Activated CD8-positive, alpha-beta T cell treated with anti-CD3 and anti-CD28 coated beads, Interleukin-2, amount 10 ng/mL, durations not matched to agents 7 days and 5 days (primary cell): ENCODE measurements at regions not wholly inside any gene's neighbourhood (a gene's known extent, or its start where the extent isn't known, plus 50 kb on each side); places are given as distances from the start of the nearest gene placed in this dataset.

Source experiments
- ATAC-seq: fragments of 150-1000 bp; cut with Tn5 transposase; one replicate; pipeline ENCODE4 v1.10.0; 2021; ENCODE audit warnings: moderate library complexity
- CTCF ChIA-PET: fragments of 350-600 bp; sonication (Branson Sonifier 250); formaldehyde crosslinking; loops from one replicate; lab custom pipeline; 2021; ENCODE audit warnings: antibody characterized with exemption; lab: Charles Lee
- POLR2A ChIA-PET: fragments of 350-600 bp; sonication (Branson Sonifier 250); formaldehyde crosslinking; loops from one replicate; lab custom pipeline; 2021; ENCODE audit warnings: antibody characterized with exemption; lab: Charles Lee
- DNase-seq: peaks from one replicate; pipeline ENCODE4 v3.0.0-alpha.2; 2020
- H3K27ac Mint-ChIP-seq: one replicate; pipeline ENCODE4 v1.8.0; 2021; ENCODE audit warnings: mild to moderate bottlenecking, mixed read lengths
- H3K27me3 Mint-ChIP-seq: one replicate; pipeline ENCODE4 v1.8.0; 2021; ENCODE audit warnings: low read depth, mixed read lengths
- H3K36me3 Mint-ChIP-seq: one replicate; pipeline ENCODE4 v1.8.0; 2021; ENCODE audit warnings: low read depth, mixed read lengths
- H3K4me1 Mint-ChIP-seq: one replicate; pipeline ENCODE4 v1.8.0; 2021; ENCODE audit warnings: low read depth, mixed read lengths
- H3K4me3 Mint-ChIP-seq: one replicate; pipeline ENCODE4 v1.8.0; 2021; ENCODE audit warnings: mild to moderate bottlenecking, mixed read lengths
- H3K9me3 Mint-ChIP-seq: one replicate; pipeline ENCODE4 v1.8.0; 2022; ENCODE audit warnings: mixed read lengths; ENCODE audit not compliant: insufficient read depth

DNA sequence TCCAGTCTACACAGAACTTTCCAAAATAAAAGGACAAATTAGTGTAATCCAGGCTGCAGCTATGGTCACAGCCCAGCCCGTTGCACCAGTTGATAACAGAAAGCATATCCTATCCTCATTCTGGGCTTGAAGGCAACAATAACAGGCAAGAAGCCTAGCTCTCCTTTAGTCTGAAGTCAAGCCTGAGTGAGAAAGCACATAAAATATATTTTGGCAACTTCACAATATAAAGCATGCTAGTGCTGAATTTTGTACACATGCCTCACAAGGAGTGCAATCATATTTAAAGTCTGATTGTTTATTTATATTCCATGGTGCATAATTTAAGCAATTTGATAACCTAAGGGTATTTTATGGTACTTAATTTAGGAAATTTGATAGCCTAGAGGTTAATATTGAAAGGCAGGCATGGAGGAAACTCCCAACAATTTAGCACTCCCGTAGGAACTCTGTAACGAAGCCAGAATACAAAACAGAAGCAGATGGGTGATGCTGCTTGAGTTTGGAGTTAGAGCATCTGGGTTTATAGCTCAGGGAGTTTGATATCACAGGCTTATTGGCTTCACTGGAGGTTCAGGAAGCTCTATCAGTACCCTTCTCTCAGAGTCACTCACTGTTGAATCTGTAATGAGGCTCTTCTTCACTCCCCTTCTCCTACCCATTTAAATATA is 1199.1 kb upstream of the GYPC start:
- H3K4me1 Mint-ChIP-seq: no peaks in the 10 kb centered on the region
- ChIA-PET CTCF (no interaction called here), POLR2A (no interaction called here)
- no peak for DNase-seq
- no peak overlapping the region for H3K27ac Mint-ChIP-seq
- no peak for ATAC-seq
- H3K27me3 Mint-ChIP-seq: no peaks in the 10 kb centered on the region
- no peaks in the 10 kb centered on the region for H3K9me3 Mint-ChIP-seq
- no peaks in the 10 kb centered on the region for H3K36me3 Mint-ChIP-seq
- no peak overlapping the region for H3K4me3 Mint-ChIP-seq

DNA sequence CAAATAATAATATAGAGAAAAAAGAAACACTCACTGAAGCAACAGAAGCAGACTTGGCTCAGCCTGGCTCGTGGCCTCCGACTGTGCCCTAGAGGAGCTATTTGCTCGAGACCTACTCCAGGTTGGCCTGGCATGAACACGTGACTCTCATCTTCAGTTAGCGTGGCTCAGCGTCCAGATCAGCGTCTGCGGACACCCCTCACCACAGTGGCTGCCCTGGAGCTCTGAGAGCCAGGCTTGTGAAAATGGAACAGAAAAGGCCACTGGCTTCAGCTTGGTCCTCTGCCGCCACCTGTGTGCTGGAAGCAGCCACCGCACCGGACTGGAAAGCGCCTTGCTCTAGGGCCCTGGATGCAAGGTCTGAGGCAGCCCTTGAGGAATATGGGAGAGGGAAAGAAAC is 1184.0 kb upstream of the GYPC start:
- H3K27ac Mint-ChIP-seq: no peak overlapping the region
- no peaks in the 10 kb centered on the region for H3K27me3 Mint-ChIP-seq
- ChIA-PET POLR2A (no interaction called here), CTCF (no interaction called here)
- no peaks in the 10 kb centered on the region for H3K36me3 Mint-ChIP-seq
- H3K9me3 Mint-ChIP-seq: no peaks in the 10 kb centered on the region
- ATAC-seq: no peak
- no peak for DNase-seq
- no peaks in the 10 kb centered on the region for H3K4me1 Mint-ChIP-seq
- H3K4me3 Mint-ChIP-seq: no peak overlapping the region

GRCh38 chr2:125479143-125479636 is 1176.8 kb upstream of the GYPC start:
- H3K36me3 Mint-ChIP-seq: no peaks in the 10 kb centered on the region
- no peak overlapping the region for H3K4me3 Mint-ChIP-seq
- DNase-seq: no peak
- no peak overlapping the region for H3K27ac Mint-ChIP-seq
- POLR2A ChIA-PET: no interaction called here
- no peaks in the 10 kb centered on the region for H3K27me3 Mint-ChIP-seq
- H3K4me1 Mint-ChIP-seq: no peaks in the 10 kb centered on the region
- ATAC-seq: no peak
- no peaks in the 10 kb centered on the region for H3K9me3 Mint-ChIP-seq
- CTCF ChIA-PET: no interaction called here

- CTCF ChIA-PET: no interaction called here
Observed at GRCh38 chr2:125490308-125490707, 1165.7 kb upstream of the GYPC start.

DNA sequence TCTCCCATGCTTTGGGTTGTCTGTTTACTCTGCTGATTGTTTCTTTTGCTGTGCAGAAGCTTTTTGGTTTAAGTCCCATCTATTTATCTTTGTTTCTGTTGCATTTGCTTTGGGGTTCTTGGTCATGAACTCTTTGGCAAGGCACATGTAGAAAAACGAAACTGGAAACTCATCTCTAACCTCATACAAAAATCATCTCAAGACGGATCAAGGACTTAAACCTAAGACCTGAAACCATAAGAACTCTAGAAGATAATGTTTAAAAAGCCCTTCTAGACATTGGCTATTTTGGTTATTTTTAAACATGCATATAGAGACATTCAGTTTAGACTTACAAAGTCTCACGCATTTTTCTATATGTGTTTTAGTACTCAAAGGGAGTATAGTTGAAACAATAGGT is 1164.3 kb upstream of the GYPC start:
- H3K4me3 Mint-ChIP-seq: no peak overlapping the region
- no peak for ATAC-seq
- CTCF ChIA-PET: no interaction called here
- H3K36me3 Mint-ChIP-seq: no peaks in the 10 kb centered on the region
- peaks cover 15% of the 10 kb centered on the region for H3K9me3 Mint-ChIP-seq
- no peak for DNase-seq
- no peaks in the 10 kb centered on the region for H3K27me3 Mint-ChIP-seq
- no peaks in the 10 kb centered on the region for H3K4me1 Mint-ChIP-seq
- POLR2A ChIA-PET: no interaction called here
- H3K27ac Mint-ChIP-seq: no peak overlapping the region

More at GRCh38 chr2:125490308-125490707, 1165.7 kb upstream of the GYPC start:
- Mint-ChIP-seq H3K9me3 (peaks cover 15% of the 10 kb centered on the region), H3K36me3 (no peaks in the 10 kb centered on the region), H3K27me3 (no peaks in the 10 kb centered on the region), H3K27ac (no peak overlapping the region), H3K4me3 (no peak overlapping the region), H3K4me1 (no peaks in the 10 kb centered on the region)
- POLR2A ChIA-PET: no interaction called here
- DNase-seq (no peak), ATAC-seq (no peak)

DNA sequence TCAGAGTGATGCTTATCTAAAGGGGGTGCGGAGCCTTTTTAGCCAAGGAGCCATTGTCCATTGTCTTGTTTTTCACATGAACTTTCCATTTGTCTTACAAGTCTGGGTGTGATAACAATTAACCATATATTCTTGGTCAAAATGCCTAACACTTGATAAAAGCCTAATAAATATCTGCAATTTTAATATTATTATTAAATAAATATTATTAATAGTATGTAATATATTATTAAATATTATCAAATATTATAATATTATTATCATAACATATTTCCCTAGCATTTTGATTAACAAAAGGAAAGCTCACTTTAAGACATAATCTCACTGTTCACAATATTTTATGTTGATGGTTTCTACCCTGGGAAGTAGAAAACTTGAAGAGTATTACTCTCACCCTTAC is 1143.6 kb upstream of the GYPC start:
- ChIA-PET CTCF (no interaction called here), POLR2A (no interaction called here)
- peaks cover 4% of the 10 kb centered on the region for H3K9me3 Mint-ChIP-seq
- DNase-seq: no peak
- ATAC-seq: no peak
- no peaks in the 10 kb centered on the region for H3K36me3 Mint-ChIP-seq
- H3K4me1 Mint-ChIP-seq: no peaks in the 10 kb centered on the region
- H3K27me3 Mint-ChIP-seq: no peaks in the 10 kb centered on the region
- H3K4me3 Mint-ChIP-seq: no peak overlapping the region
- no peak overlapping the region for H3K27ac Mint-ChIP-seq

GRCh38 chr2:125516496-125517109 is 1139.4 kb upstream of the GYPC start:
- CTCF ChIA-PET: no interaction called here
- no peaks in the 10 kb centered on the region for H3K36me3 Mint-ChIP-seq
- DNase-seq: no peak
- no peaks in the 10 kb centered on the region for H3K27me3 Mint-ChIP-seq
- no peak for ATAC-seq
- H3K27ac Mint-ChIP-seq: no peak overlapping the region
- no peaks in the 10 kb centered on the region for H3K9me3 Mint-ChIP-seq
- POLR2A ChIA-PET: no interaction called here
- no peak overlapping the region for H3K4me3 Mint-ChIP-seq
- H3K4me1 Mint-ChIP-seq: no peaks in the 10 kb centered on the region

DNA sequence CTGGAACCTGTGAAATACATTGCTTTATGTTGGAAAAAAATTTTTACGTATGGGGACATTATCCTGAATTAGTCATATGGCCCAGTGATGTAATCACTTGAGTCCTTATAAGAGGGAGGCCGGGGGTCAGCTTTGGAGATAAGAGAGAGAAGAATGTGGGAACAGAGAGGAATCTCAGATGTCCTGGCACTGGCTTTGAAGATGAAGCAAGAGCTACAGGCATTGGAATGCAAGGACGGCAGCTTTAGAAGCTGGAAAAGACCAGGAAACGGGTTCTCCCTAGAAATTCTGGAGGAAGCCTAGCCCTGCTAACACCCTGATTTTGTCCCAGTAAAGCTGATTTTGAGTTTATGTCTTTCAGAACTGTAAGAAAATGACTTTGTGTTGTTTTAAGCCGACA is 1129.9 kb upstream of the GYPC start:
- H3K36me3 Mint-ChIP-seq: no peaks in the 10 kb centered on the region
- peaks cover 4% of the 10 kb centered on the region for H3K9me3 Mint-ChIP-seq
- no peak overlapping the region for H3K4me3 Mint-ChIP-seq
- POLR2A ChIA-PET: no interaction called here
- no peaks in the 10 kb centered on the region for H3K27me3 Mint-ChIP-seq
- no peak overlapping the region for H3K27ac Mint-ChIP-seq
- ATAC-seq (no peak), DNase-seq (no peak)
- CTCF ChIA-PET: no interaction called here
- no peaks in the 10 kb centered on the region for H3K4me1 Mint-ChIP-seq

DNA sequence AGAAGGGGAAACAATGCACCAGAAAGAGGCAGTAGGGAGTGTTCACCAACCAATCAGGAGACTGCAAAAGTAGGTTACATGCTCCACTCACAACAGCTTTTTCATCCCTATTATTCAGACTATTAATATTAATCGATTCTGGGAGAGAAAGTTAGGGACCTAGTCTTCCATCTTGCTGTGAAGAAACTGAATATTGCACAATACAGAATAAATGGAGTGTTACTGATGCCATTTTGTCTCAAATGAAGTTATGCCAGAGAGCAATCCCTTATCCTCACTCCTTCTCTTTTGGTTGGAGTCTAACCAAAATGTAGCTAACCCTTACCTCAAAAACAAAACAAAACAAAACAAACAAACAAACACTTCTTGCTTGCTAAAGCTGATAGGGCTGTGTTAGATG is 1120.9 kb upstream of the GYPC start:
- ATAC-seq: no peak
- Mint-ChIP-seq H3K36me3 (no peaks in the 10 kb centered on the region), H3K4me3 (no peak overlapping the region), H3K4me1 (no peaks in the 10 kb centered on the region), H3K27me3 (no peaks in the 10 kb centered on the region), H3K9me3 (no peaks in the 10 kb centered on the region), H3K27ac (no peak overlapping the region)
- CTCF ChIA-PET: no interaction called here
- DNase-seq: no peak
- POLR2A ChIA-PET: no interaction called here

GRCh38 chr2:125543968-125544514 is 1111.9 kb upstream of the GYPC start:
- Mint-ChIP-seq H3K27me3 (no peaks in the 10 kb centered on the region), H3K27ac (no peak overlapping the region), H3K4me1 (no peaks in the 10 kb centered on the region), H3K36me3 (no peaks in the 10 kb centered on the region), H3K9me3 (peaks cover 3% of the 10 kb centered on the region), H3K4me3 (no peak overlapping the region)
- ChIA-PET POLR2A (no interaction called here), CTCF (no interaction called here)
- DNase-seq: no peak
- no peak for ATAC-seq

GRCh38 chr2:125553768-125554167 is 1102.2 kb upstream of the GYPC start:
- Mint-ChIP-seq H3K4me1 (no peaks in the 10 kb centered on the region), H3K4me3 (no peak overlapping the region), H3K9me3 (no peaks in the 10 kb centered on the region), H3K36me3 (no peaks in the 10 kb centered on the region), H3K27ac (no peak overlapping the region), H3K27me3 (no peaks in the 10 kb centered on the region)
- DNase-seq (no peak), ATAC-seq (no peak)
- ChIA-PET CTCF (no interaction called here), POLR2A (no interaction called here)

GRCh38 chr2:125554956-125555355 is 1101.0 kb upstream of the GYPC start:
- ChIA-PET CTCF (no interaction called here), POLR2A (no interaction called here)
- Mint-ChIP-seq H3K27ac (no peak overlapping the region), H3K9me3 (no peaks in the 10 kb centered on the region), H3K4me3 (no peak overlapping the region), H3K4me1 (no peaks in the 10 kb centered on the region), H3K36me3 (no peaks in the 10 kb centered on the region), H3K27me3 (no peaks in the 10 kb centered on the region)
- no peak for DNase-seq
- ATAC-seq: no peak
